ENCODE measurements at regions not wholly inside any gene's neighbourhood (a gene's known extent, or its start where the extent isn't known, plus 50 kb on each side); places are given as distances from the start of the nearest gene placed in this dataset.

GRCh38 chr18:42413870-42414269 lies 458.8 kb downstream of the PIK3C3 start:
- H3K79me2 ChIP-seq (ENCODE audit: control insufficient read depth, insufficient read depth, low read length): no peaks in the 10 kb centered on the region
- H3K4me3 ChIP-seq (ENCODE audit: control insufficient read depth in 2 of 3, extremely low read depth in 1 of 3, insufficient read depth in 2 of 3, low read depth in 1 of 3, low read length in 3 of 3): no peak overlapping the region
- FAIRE-seq (no peak), DNase-seq (ENCODE audit: low read depth, low spot score) (no peak)
- H3K9me1 ChIP-seq (ENCODE audit: control insufficient read depth, extremely low read depth, insufficient read depth, low read length): no peaks in the 10 kb centered on the region
- no peaks in the 10 kb centered on the region for H3K9me3 ChIP-seq (ENCODE audit: control insufficient read depth, low read depth, low read length)
- no peak overlapping the region for H3K4me2 ChIP-seq (ENCODE audit: control insufficient read depth, extremely low read depth, insufficient read depth, low read depth, low read length)
- no peak overlapping the region for H3K9ac ChIP-seq (ENCODE audit: control insufficient read depth, extremely low read depth, insufficient read depth, low read length)
- dilution Hi-C loops (cut with MboI; ENCODE audit: extremely low pct_ligation_motif_present, low sequenced_read_pairs): no loop called here
- H3K4me1 ChIP-seq (ENCODE audit: control insufficient read depth, extremely low read depth, insufficient read depth, low read length): no peaks in the 10 kb centered on the region
- no peaks in the 10 kb centered on the region for H3K27me3 ChIP-seq (ENCODE audit: control insufficient read depth, extremely low read depth, insufficient read depth, low read length)
- no peaks in the 10 kb centered on the region for H4K20me1 ChIP-seq (ENCODE audit: control insufficient read depth, extremely low read depth, insufficient read depth, low read length)
- TF ChIP-seq, protein P1, sequence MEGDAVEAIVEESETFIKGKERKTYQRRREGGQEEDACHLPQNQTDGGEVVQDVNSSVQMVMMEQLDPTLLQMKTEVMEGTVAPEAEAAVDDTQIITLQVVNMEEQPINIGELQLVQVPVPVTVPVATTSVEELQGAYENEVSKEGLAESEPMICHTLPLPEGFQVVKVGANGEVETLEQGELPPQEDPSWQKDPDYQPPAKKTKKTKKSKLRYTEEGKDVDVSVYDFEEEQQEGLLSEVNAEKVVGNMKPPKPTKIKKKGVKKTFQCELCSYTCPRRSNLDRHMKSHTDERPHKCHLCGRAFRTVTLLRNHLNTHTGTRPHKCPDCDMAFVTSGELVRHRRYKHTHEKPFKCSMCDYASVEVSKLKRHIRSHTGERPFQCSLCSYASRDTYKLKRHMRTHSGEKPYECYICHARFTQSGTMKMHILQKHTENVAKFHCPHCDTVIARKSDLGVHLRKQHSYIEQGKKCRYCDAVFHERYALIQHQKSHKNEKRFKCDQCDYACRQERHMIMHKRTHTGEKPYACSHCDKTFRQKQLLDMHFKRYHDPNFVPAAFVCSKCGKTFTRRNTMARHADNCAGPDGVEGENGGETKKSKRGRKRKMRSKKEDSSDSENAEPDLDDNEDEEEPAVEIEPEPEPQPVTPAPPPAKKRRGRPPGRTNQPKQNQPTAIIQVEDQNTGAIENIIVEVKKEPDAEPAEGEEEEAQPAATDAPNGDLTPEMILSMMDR (optimal IDR thresholded peaks at IDR 0.05 in 1 of 3, IDR thresholded peaks at IDR 0.05 in 1 of 3, conservative IDR thresholded peaks at IDR 0.05 in 1 of 3; ENCODE audit: extremely low read depth in 1 of 3, insufficient read depth in 2 of 3, low read length in 3 of 3): no peak
- no peak for TF ChIP-seq EZH2 (IDR thresholded peaks at IDR 0.05; ENCODE audit: low read length)
- H3K27ac ChIP-seq (ENCODE audit: control insufficient read depth, insufficient read depth, low read length): no peak overlapping the region
- H3K36me3 ChIP-seq (ENCODE audit: control insufficient read depth in 2 of 2, extremely low read depth in 1 of 2, insufficient read depth in 2 of 2, low read length in 2 of 2): no peaks in the 10 kb centered on the region
- no peak overlapping the region for H2AFZ ChIP-seq (ENCODE audit: control insufficient read depth, low read length)

DNA sequence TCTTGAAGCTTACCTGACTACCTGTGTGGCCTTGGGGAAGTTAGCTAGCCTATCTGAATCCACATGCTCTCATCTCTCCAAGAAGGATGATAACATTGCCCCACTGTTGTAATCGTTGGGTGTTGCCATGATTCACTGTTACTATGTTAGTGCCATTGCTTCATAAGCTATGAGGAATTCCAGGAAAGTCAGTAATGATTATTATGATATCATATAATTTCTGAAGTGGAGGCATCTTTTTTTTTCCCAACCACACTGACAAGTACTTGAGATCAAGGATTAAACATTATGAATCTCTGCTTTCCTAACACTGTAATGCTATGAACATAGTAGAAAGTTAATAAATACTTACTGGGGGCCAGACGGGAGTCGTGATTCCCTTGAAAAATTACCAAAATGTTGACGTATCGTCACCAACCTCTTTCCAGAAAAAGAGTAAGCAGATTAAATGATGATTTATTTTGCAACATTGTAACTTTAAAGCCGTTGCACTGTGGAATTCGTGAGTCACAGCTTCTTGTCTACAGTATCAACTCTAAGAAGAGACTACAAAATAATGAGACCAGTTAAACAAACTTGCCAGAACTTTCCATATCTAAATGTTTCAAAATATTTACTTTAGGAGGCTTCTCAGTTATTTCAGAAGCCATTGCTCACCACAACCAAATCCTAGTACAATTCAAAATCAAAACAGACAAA lies 459.9 kb downstream of the PIK3C3 start:
- Histone ChIP-seq H4K20me1 (ENCODE audit: control insufficient read depth, extremely low read depth, insufficient read depth, low read length) (no peaks in the 10 kb centered on the region), H3K4me2 (ENCODE audit: control insufficient read depth, extremely low read depth, insufficient read depth, low read depth, low read length) (no peak overlapping the region), H3K9me1 (ENCODE audit: control insufficient read depth, extremely low read depth, insufficient read depth, low read length) (no peaks in the 10 kb centered on the region), H3K36me3 (ENCODE audit: control insufficient read depth in 2 of 2, extremely low read depth in 1 of 2, insufficient read depth in 2 of 2, low read length in 2 of 2) (no peaks in the 10 kb centered on the region), H3K27me3 (ENCODE audit: control insufficient read depth, extremely low read depth, insufficient read depth, low read length) (no peaks in the 10 kb centered on the region), H2AFZ (ENCODE audit: control insufficient read depth, low read length) (no peak overlapping the region), H3K4me1 (ENCODE audit: control insufficient read depth, extremely low read depth, insufficient read depth, low read length) (no peaks in the 10 kb centered on the region), H3K4me3 (ENCODE audit: control insufficient read depth in 2 of 3, extremely low read depth in 1 of 3, insufficient read depth in 2 of 3, low read depth in 1 of 3, low read length in 3 of 3) (no peak overlapping the region), H3K9me3 (ENCODE audit: control insufficient read depth, low read depth, low read length) (no peaks in the 10 kb centered on the region), H3K79me2 (ENCODE audit: control insufficient read depth, insufficient read depth, low read length) (no peaks in the 10 kb centered on the region), H3K27ac (ENCODE audit: control insufficient read depth, insufficient read depth, low read length) (no peak overlapping the region), H3K9ac (ENCODE audit: control insufficient read depth, extremely low read depth, insufficient read depth, low read length) (no peak overlapping the region)
- dilution Hi-C loops (cut with MboI; ENCODE audit: extremely low pct_ligation_motif_present, low sequenced_read_pairs): no loop called here
- FAIRE-seq: no peak
- DNase-seq (ENCODE audit: low read depth, low spot score): no peak
- TF ChIP-seq, protein P1 (optimal IDR thresholded peaks at IDR 0.05 in 1 of 3, IDR thresholded peaks at IDR 0.05 in 1 of 3, conservative IDR thresholded peaks at IDR 0.05 in 1 of 3; ENCODE audit: extremely low read depth in 1 of 3, insufficient read depth in 2 of 3, low read length in 3 of 3): no peak
- TF ChIP-seq EZH2 (IDR thresholded peaks at IDR 0.05; ENCODE audit: low read length): no peak
